ENCODE measurements at regions not wholly inside any gene's neighbourhood (a gene's known extent, or its start where the extent isn't known, plus 50 kb on each side); places are given as distances from the start of the nearest gene placed in this dataset.

DNA sequence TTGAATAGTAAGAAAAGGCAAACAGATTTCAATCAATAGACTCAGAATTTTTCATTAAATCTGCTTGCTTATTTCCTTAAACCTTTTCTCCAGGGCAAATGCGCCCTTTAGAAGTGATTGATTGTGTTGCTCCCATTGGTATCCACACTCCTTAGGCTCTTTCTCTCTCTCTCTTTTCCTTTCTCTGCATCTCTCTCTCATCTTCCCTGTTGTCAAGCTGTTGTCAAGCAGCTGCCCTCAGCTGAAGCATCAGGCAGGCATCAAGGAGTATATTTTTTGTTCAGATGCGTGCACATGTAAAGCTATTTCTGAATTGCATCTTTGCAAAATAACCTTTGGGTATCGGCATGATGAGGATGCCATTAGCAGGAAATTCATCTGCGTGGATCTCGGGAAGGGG is 107.2 kb upstream of the PLET1 start (continued):
- TF ChIP-seq, protein P1, sequence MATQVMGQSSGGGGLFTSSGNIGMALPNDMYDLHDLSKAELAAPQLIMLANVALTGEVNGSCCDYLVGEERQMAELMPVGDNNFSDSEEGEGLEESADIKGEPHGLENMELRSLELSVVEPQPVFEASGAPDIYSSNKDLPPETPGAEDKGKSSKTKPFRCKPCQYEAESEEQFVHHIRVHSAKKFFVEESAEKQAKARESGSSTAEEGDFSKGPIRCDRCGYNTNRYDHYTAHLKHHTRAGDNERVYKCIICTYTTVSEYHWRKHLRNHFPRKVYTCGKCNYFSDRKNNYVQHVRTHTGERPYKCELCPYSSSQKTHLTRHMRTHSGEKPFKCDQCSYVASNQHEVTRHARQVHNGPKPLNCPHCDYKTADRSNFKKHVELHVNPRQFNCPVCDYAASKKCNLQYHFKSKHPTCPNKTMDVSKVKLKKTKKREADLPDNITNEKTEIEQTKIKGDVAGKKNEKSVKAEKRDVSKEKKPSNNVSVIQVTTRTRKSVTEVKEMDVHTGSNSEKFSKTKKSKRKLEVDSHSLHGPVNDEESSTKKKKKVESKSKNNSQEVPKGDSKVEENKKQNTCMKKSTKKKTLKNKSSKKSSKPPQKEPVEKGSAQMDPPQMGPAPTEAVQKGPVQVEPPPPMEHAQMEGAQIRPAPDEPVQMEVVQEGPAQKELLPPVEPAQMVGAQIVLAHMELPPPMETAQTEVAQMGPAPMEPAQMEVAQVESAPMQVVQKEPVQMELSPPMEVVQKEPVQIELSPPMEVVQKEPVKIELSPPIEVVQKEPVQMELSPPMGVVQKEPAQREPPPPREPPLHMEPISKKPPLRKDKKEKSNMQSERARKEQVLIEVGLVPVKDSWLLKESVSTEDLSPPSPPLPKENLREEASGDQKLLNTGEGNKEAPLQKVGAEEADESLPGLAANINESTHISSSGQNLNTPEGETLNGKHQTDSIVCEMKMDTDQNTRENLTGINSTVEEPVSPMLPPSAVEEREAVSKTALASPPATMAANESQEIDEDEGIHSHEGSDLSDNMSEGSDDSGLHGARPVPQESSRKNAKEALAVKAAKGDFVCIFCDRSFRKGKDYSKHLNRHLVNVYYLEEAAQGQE (IDR thresholded peaks at IDR 0.05): no peak
- no peak for TF ChIP-seq EGR1 (IDR thresholded peaks at IDR 0.05; ENCODE audit: low read depth in 2 of 2)

DNA sequence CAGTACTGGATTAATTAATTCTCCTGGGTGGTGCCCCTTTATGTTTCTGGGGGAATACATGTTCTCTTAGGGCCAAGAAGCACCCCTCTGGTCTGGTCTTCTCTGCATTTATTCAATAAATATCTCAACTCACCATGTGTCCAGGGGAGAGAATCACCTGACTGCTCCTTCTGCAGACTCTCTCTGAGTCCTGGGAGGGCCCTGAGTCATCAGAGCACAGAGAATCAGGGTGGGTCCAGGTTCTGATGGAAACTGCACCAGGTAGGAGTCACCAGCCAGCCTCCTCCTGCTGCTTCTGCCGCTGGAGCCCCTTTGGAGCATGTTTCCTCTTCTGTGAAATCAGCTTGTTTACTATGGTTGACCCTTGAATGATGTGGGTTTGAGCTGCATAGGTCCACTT is 107.7 kb upstream of the PLET1 start:
- Histone ChIP-seq H3K4me3 (ENCODE audit: low read depth in 1 of 3, low read length in 3 of 3) (no peak overlapping the region), H3K27me3 (ENCODE audit: control insufficient read depth in 4 of 4, insufficient read depth in 4 of 4, low read length in 3 of 4) (peaks cover 0 to 3% (median 0%) of the 10 kb centered on the region in 4 donors), H3K9me3 (ENCODE audit: control insufficient read depth in 4 of 4, low read length in 3 of 4) (no peaks in the 10 kb centered on the region), H3K4me1 (ENCODE audit: control insufficient read depth in 4 of 4, insufficient read depth in 4 of 4, low read length in 3 of 4) (no peaks in the 10 kb centered on the region), H3K36me3 (ENCODE audit: control insufficient read depth in 4 of 4, insufficient read depth in 3 of 4, low read depth in 1 of 4, low read length in 3 of 4) (no peaks in the 10 kb centered on the region), H3K9ac (ENCODE audit: low read depth in 1 of 2, low read length in 2 of 2) (no peak overlapping the region), H3K27ac (ENCODE audit: low read depth in 1 of 2, low read length in 2 of 2) (no peak overlapping the region)
- TF ChIP-seq TAF1 (conservative IDR thresholded peaks at IDR 0.05): no peak
- TF ChIP-seq RAD21 (IDR thresholded peaks at IDR 0.05): no peak
- no peak for TF ChIP-seq JUND (IDR thresholded peaks at IDR 0.05)
- TF ChIP-seq EGR1 (IDR thresholded peaks at IDR 0.05; ENCODE audit: low read depth in 2 of 2): no peak
- no peak for TF ChIP-seq ATF3 (IDR thresholded peaks at IDR 0.05)
- no peak for TF ChIP-seq MAX (IDR thresholded peaks at IDR 0.05)
- no peak for TF ChIP-seq ZBTB33 (IDR thresholded peaks at IDR 0.05)
- no peak for TF ChIP-seq CTCF (IDR thresholded peaks at IDR 0.05; ENCODE audit: low read depth, low read length, missing input control)
- TF ChIP-seq HNF4G (IDR thresholded peaks at IDR 0.05): no peak
- no peak for TF ChIP-seq GABPA (IDR thresholded peaks at IDR 0.05 in 1 of 2, conservative IDR thresholded peaks at IDR 0.05 in 1 of 2)
- no peak for TF ChIP-seq HNF4A (conservative IDR thresholded peaks at IDR 0.05)
- TF ChIP-seq FOXA2 (IDR thresholded peaks at IDR 0.05): no peak
- no peak for TF ChIP-seq YY1 (IDR thresholded peaks at IDR 0.05)
- TF ChIP-seq, protein P1 (IDR thresholded peaks at IDR 0.05): no peak
- TF ChIP-seq SP1 (IDR thresholded peaks at IDR 0.05): no peak
- TF ChIP-seq NR2F2 (IDR thresholded peaks at IDR 0.05): no peak
- no peak for TF ChIP-seq FOXA1 (IDR thresholded peaks at IDR 0.05)
- no peak for DNase-seq (ENCODE audit: low spot score)
- 71% methylated on average over 1 of the region's 1 CpG for WGBS

All from liver (tissue), 8 donors.